Ishikawa (cell line): ENCODE measurements at regions not wholly inside any gene's neighbourhood (a gene's known extent, or its start where the extent isn't known, plus 50 kb on each side); places are given as distances from the start of the nearest gene placed in this dataset.

Source experiments
- CEBPB ChIP-seq: IDR thresholded peaks from 2 replicates; pipeline ENCODE4 v1.6.1; 2012
- CREB1 ChIP-seq: IDR thresholded peaks from 2 replicates; pipeline ENCODE4 v1.6.1; 2012; ENCODE audit warnings: low read depth
- EGR1 ChIP-seq: IDR thresholded peaks from 2 replicates; pipeline ENCODE4 v1.6.1; 2012
- EP300 ChIP-seq: IDR thresholded peaks from 2 replicates; pipeline ENCODE4 v1.6.1; 2012; ENCODE audit warnings: borderline replicate concordance
- FOXM1 ChIP-seq: IDR thresholded peaks from 2 replicates; pipeline ENCODE4 v1.6.1; 2012; ENCODE audit warnings: low read depth, borderline replicate concordance
- NFIC ChIP-seq: IDR thresholded peaks from 2 replicates; pipeline ENCODE4 v1.6.1; 2012
- RAD21 ChIP-seq: IDR thresholded peaks from 2 replicates; pipeline ENCODE4 v1.6.1; 2012; ENCODE audit warnings: low read depth
- TAF1 ChIP-seq: IDR thresholded peaks from 2 replicates; pipeline ENCODE4 v1.6.1; 2012; ENCODE audit warnings: low read depth, mild to moderate bottlenecking
- TCF12 ChIP-seq: IDR thresholded peaks from 2 replicates; pipeline ENCODE4 v1.6.1; 2012; ENCODE audit warnings: low read depth
- TEAD4 ChIP-seq: IDR thresholded peaks from 2 replicates; pipeline ENCODE4 v1.6.1; 2012
- YY1 ChIP-seq: IDR thresholded peaks from 2 replicates; pipeline ENCODE4 v1.6.1; 2012; ENCODE audit warnings: low read depth
- ZBTB7A ChIP-seq: IDR thresholded peaks from 2 replicates; pipeline ENCODE4 v1.6.1; 2012; ENCODE audit warnings: low read depth
- TF ChIP-seq, protein P1 (sequence below): IDR thresholded peaks from 2 replicates; pipeline ENCODE4 v1.6.1; 2012; ENCODE audit warnings: low read depth, mild to moderate bottlenecking
- TF ChIP-seq, protein P2 (sequence below): IDR thresholded peaks from 2 replicates; pipeline ENCODE4 v1.6.1; 2012
- TF ChIP-seq, protein P3 (sequence below): IDR thresholded peaks from 2 replicates; pipeline ENCODE4 v1.6.1; 2012

DNA sequence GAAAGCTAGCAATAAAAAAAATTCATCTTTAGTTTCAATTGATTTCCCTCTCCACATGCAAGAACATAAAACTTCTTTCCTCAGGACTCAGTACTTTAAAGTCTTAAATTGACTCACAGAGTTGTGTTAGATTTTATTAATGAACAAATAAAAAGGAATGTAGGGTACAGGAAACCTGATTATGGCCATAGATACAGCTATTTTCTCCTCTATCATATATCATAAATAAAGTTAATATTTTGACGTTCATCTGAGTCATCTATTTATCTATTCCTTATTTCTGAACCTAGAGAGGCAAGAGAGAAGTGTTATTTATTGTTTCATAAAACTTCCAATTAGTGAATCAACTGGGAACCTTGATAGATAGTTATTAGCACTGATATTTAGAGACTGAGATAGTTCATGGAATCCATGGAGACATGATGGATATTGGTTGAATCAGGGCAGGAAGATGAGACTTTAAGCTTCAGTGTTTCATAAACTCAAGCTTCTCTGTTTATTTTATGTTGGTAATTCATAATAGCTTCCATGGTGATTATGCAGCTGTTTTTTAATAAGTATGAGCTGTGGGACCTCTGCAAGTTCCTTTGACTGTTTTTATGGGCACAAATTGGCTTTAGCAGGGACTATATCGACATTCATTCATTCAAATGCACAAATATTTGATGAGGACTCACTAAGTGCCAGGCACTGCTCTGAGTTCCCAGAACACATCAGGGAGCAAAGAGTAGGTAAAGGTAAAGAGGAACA is 143.5 kb upstream of the TGFBR2 start:
- no peak for TF ChIP-seq EP300
- TF ChIP-seq TEAD4: no peak
- TF ChIP-seq CEBPB: no peak
- no peak for TF ChIP-seq TCF12

DNA sequence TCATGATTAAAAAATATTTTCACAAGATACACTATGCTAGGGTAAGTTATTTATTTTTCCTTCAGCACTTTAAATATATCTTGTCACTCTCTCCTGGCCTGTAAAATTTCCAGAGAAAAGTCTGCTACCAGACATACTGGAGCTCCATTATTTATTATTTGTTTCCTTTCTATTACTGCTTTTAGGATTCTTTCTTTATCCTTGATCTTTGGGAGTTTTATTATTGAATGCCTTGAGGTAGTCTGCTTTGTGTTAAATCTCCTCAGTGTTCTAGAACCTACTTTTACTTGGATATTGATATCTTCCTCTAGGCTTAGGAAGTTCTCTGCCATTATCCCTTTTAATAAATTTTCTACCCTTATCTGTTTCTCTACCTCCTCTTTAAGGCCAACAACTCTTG is 142.0 kb upstream of the TGFBR2 start:
- TF ChIP-seq EP300 (no peak), YY1 (no peak)

GRCh38 chr3:30465454-30465853 is 140.9 kb upstream of the TGFBR2 start:
- TF ChIP-seq TCF12 (no peak), EGR1 (no peak), FOXM1 (no peak), EP300 (no peak), TEAD4 (no peak), RAD21 (no peak), ZBTB7A (no peak), YY1 (no peak), TAF1 (no peak), CREB1 (no peak)
- TF ChIP-seq, protein P1, sequence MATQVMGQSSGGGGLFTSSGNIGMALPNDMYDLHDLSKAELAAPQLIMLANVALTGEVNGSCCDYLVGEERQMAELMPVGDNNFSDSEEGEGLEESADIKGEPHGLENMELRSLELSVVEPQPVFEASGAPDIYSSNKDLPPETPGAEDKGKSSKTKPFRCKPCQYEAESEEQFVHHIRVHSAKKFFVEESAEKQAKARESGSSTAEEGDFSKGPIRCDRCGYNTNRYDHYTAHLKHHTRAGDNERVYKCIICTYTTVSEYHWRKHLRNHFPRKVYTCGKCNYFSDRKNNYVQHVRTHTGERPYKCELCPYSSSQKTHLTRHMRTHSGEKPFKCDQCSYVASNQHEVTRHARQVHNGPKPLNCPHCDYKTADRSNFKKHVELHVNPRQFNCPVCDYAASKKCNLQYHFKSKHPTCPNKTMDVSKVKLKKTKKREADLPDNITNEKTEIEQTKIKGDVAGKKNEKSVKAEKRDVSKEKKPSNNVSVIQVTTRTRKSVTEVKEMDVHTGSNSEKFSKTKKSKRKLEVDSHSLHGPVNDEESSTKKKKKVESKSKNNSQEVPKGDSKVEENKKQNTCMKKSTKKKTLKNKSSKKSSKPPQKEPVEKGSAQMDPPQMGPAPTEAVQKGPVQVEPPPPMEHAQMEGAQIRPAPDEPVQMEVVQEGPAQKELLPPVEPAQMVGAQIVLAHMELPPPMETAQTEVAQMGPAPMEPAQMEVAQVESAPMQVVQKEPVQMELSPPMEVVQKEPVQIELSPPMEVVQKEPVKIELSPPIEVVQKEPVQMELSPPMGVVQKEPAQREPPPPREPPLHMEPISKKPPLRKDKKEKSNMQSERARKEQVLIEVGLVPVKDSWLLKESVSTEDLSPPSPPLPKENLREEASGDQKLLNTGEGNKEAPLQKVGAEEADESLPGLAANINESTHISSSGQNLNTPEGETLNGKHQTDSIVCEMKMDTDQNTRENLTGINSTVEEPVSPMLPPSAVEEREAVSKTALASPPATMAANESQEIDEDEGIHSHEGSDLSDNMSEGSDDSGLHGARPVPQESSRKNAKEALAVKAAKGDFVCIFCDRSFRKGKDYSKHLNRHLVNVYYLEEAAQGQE: no peak
- TF ChIP-seq, protein P2, sequence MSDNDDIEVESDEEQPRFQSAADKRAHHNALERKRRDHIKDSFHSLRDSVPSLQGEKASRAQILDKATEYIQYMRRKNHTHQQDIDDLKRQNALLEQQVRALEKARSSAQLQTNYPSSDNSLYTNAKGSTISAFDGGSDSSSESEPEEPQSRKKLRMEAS: no peak

DNA sequence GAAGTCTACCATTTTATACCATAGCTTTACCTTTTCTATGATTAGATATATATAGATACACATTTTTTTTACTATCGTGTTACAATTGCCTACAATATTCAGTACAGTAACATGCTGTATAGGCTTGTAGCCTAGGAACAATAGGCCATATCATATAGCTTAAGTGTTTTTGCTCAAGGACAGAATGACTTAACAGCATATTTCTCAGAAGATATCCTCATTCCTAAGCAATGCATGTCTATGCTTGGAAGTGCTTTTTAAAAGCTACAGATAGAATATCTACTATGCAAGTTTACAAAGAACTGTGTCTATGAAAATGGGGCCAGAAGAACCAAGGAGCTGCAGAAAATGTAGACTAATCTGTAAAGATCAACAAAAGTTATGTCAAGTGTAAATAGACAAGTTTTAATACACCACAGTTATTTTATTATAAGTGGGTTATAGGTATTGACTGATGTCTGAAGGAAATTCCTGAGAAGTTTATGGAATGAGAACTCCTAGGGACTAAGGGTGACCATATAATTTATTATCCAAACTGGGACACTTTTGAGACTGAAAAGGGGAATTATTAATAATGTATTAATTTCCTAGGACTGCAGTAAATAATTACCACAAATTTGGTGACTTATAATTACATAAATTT is 138.7 kb upstream of the TGFBR2 start:
- TF ChIP-seq RAD21 (no peak), FOXM1 (no peak), TCF12 (no peak), TEAD4 (no peak), CEBPB (no peak)
- TF ChIP-seq, protein P2: no peak

- TF ChIP-seq NFIC: no peak
- no peak for TF ChIP-seq YY1
- TF ChIP-seq, protein P2: no peak
- TF ChIP-seq CREB1: no peak
- no peak for TF ChIP-seq ZBTB7A
- TF ChIP-seq TCF12: no peak
- TF ChIP-seq, protein P1: no peak
- no peak for TF ChIP-seq EP300
- TF ChIP-seq, protein P3, sequence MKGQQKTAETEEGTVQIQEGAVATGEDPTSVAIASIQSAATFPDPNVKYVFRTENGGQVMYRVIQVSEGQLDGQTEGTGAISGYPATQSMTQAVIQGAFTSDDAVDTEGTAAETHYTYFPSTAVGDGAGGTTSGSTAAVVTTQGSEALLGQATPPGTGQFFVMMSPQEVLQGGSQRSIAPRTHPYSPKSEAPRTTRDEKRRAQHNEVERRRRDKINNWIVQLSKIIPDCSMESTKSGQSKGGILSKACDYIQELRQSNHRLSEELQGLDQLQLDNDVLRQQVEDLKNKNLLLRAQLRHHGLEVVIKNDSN: no peak
- TF ChIP-seq FOXM1: no peak
Measured at GRCh38 chr3:30469133-30469532, 137.3 kb upstream of the TGFBR2 start.

DNA sequence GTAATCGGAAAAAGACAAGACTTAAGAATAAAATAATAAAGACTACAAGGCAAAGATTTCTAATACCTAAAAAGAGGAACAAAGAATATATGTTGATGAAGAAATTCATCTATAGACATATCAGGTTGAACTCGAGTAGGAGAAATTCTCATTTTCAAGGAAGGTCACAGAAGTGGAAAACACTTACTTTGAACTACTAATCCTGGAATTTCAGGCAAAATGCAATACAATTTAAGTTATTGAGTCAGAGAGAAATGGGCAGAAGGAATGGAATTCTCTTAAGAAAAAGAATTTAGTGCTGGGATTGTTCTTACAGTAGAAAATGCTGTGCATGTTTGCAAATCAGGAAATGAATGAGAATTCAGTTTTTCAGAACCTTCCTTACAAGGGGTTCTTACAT is 135.9 kb upstream of the TGFBR2 start:
- no peak for TF ChIP-seq TAF1
- no peak for TF ChIP-seq RAD21
- TF ChIP-seq NFIC: no peak
- no peak for TF ChIP-seq CEBPB
- no peak for TF ChIP-seq FOXM1
- no peak for TF ChIP-seq CREB1
- TF ChIP-seq, protein P1: no peak
- no peak for TF ChIP-seq ZBTB7A
- no peak for TF ChIP-seq EGR1
- no peak for TF ChIP-seq YY1
- no peak for TF ChIP-seq TCF12
- TF ChIP-seq, protein P3: no peak
- TF ChIP-seq EP300: no peak
- TF ChIP-seq, protein P2: no peak
- no peak for TF ChIP-seq TEAD4
